Cardiac muscle cell (in vitro differentiated cells and primary cell): ENCODE measurements at regions not wholly inside any gene's neighbourhood (a gene's known extent, or its start where the extent isn't known, plus 50 kb on each side); places are given as distances from the start of the nearest gene placed in this dataset.

Source experiments
- DNase-seq, 2 donors: peaks; one replicate each; pipeline versions ENCODE4 v3.0.0 to v3.0.0-alpha.2; 2010 to 2017; ENCODE audit warnings: low read depth in 1 of 2, low spot score in 1 of 2
- H3K27ac ChIP-seq: fragments of 200-600 bp; sonication (generic); 2 replicates; pipeline ENCODE4 v1.5.1; 2016
- H3K27me3 ChIP-seq: fragments of 200-600 bp; sonication (generic); 2 replicates; pipeline ENCODE4 v1.6.0; 2016; ENCODE audit warnings: control low read depth
- H3K36me3 ChIP-seq: fragments of 200-600 bp; sonication (generic); 2 replicates; pipeline ENCODE4 v1.5.1; 2016; ENCODE audit warnings: control low read depth
- H3K4me1 ChIP-seq: fragments of 200-600 bp; sonication (generic); 2 replicates; pipeline ENCODE4 v1.8.1; 2017; ENCODE audit warnings: low read depth, mild to moderate bottlenecking, mixed run types
- H3K4me3 ChIP-seq: fragments of 200-600 bp; sonication (generic); 2 replicates; pipeline ENCODE4 v1.5.1; 2016; ENCODE audit warnings: mild to moderate bottlenecking
- H3K9me3 ChIP-seq: fragments of 200-600 bp; sonication (generic); 2 replicates; pipeline ENCODE4 v1.5.1; 2017; ENCODE audit warnings: low read depth, mild to moderate bottlenecking, control low read depth
- TF ChIP-seq, protein P1 (sequence below): IDR thresholded peaks from 2 replicates; pipeline ENCODE4 v1.5.1; 2012; ENCODE audit warnings: low read depth, mild to moderate bottlenecking, low read length

GRCh38 chr14:84749191-84749955, 780.6 kb upstream of the FLRT2 start:
- Histone ChIP-seq H3K36me3 (no peaks in the 10 kb centered on the region), H3K9me3 (no peaks in the 10 kb centered on the region), H3K27me3 (no peaks in the 10 kb centered on the region), H3K4me3 (no peak overlapping the region), H3K27ac (no peak overlapping the region), H3K4me1 (no peaks in the 10 kb centered on the region)
- TF ChIP-seq, protein P1, sequence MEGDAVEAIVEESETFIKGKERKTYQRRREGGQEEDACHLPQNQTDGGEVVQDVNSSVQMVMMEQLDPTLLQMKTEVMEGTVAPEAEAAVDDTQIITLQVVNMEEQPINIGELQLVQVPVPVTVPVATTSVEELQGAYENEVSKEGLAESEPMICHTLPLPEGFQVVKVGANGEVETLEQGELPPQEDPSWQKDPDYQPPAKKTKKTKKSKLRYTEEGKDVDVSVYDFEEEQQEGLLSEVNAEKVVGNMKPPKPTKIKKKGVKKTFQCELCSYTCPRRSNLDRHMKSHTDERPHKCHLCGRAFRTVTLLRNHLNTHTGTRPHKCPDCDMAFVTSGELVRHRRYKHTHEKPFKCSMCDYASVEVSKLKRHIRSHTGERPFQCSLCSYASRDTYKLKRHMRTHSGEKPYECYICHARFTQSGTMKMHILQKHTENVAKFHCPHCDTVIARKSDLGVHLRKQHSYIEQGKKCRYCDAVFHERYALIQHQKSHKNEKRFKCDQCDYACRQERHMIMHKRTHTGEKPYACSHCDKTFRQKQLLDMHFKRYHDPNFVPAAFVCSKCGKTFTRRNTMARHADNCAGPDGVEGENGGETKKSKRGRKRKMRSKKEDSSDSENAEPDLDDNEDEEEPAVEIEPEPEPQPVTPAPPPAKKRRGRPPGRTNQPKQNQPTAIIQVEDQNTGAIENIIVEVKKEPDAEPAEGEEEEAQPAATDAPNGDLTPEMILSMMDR = no peak
- DNase-seq = peak in 1 of 2 donors; percentile 2

DNA sequence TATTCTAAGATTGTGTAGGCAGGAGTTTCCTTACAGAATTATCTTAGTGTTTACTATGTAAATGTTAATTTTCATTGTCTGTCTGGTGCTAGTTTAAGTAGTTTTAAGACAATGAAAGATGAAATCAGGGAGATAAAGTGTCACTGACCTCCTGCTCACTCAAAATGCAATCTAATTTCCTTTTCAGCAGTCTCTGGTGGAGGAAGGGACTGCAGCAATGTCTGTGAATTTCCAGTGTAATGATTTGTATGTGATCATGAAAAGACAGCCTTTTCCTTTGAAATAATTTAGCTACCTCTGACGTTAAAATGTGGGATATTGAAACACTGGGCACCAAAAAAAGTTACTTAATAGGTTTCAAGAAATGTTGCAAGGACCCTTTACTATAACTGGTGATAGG, 779.7 kb upstream of the FLRT2 start:
- no peaks in the 10 kb centered on the region for H3K4me1 ChIP-seq
- H3K27me3 ChIP-seq = no peaks in the 10 kb centered on the region
- DNase-seq = peak in 1 of 2 donors; percentile 0
- H3K27ac ChIP-seq = no peak overlapping the region
- TF ChIP-seq, protein P1 = no peak
- no peak overlapping the region for H3K4me3 ChIP-seq
- H3K36me3 ChIP-seq = no peaks in the 10 kb centered on the region
- H3K9me3 ChIP-seq = no peaks in the 10 kb centered on the region

DNA sequence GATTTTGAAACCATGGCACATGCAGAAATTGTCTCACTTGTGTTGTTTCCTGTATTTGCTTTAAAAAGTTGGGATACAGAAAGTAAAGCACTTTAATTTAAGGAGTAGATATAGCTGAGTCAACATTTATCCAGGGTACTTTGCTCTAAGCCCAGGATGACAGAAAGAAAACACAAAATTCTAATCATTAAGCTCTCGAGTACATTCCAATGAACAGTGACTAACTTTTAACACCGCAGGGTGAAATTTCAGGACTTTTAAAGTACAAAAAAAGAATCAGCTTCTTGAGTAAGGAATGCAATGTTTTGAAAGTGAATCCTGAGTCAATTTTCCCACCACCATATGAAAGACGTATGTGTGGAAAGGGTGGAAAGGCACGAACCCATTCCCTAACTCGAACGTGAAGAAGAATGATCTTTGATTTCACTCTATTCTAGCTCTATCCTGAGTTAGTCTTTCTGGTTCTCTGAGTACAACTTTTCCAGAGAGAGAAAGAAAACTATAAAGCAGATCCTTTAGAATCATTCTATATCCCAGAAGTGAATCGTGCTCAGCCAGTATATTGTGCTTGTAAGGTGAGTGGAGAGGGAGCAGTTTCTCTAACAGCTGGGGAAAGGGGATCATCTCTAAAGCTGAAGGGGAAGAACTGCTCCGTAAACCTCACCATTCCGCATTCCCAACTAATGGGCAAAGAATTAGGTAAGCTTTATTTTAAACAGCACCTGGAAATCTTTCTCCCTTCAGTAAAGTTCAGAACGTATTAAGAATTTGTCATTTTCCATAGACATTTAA, 779.0 kb upstream of the FLRT2 start:
- no peak overlapping the region for H3K27ac ChIP-seq
- TF ChIP-seq, protein P1 = no peak
- no peak overlapping the region for H3K4me3 ChIP-seq
- no peaks in the 10 kb centered on the region for H3K9me3 ChIP-seq
- H3K27me3 ChIP-seq = no peaks in the 10 kb centered on the region
- H3K36me3 ChIP-seq = no peaks in the 10 kb centered on the region
- DNase-seq = peak in 1 of 2 donors; percentile 61
- no peaks in the 10 kb centered on the region for H3K4me1 ChIP-seq

GRCh38 chr14:84751745-84752144, 778.2 kb upstream of the FLRT2 start:
- Histone ChIP-seq H3K36me3 (no peaks in the 10 kb centered on the region), H3K9me3 (no peaks in the 10 kb centered on the region), H3K27ac (no peak overlapping the region), H3K27me3 (no peaks in the 10 kb centered on the region), H3K4me3 (no peak overlapping the region), H3K4me1 (no peaks in the 10 kb centered on the region)
- TF ChIP-seq, protein P1 = no peak
- no peak for DNase-seq

DNA sequence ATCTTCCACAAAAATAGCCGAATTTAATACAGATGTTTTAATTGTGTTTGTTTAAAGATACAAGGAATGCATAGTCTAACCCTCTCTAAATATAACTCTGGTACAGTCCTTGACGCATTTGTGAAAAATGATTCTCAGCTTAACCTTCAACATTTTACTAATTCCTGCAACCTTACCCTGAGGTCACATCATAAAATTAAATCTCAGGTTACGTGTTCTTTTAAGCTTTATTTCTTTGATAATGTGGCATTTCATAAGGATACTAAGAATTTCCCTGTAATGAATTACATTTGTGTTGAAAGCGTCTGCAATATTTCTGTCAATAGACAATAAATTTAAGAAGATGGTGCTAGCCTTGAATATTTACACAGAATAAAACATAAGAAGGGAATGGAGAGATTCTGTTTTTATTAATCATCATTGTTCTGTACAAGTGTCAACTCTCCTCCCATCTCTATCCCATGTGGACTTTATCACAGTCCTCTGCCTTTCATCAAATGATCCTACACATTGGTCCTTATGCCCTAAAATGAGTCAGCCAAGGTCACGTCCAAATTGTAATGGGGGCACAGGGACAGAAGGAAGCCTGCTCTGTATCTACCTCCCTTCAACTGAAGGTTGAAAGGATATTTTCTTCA, 769.3 kb upstream of the FLRT2 start:
- DNase-seq = no peak
- Histone ChIP-seq H3K27ac (no peak overlapping the region), H3K27me3 (no peaks in the 10 kb centered on the region), H3K36me3 (no peaks in the 10 kb centered on the region), H3K4me1 (no peaks in the 10 kb centered on the region), H3K9me3 (no peaks in the 10 kb centered on the region), H3K4me3 (no peak overlapping the region)
- TF ChIP-seq, protein P1 = no peak
